Coronary artery (tissue), 2 donors: ENCODE measurements at regions not wholly inside any gene's neighbourhood (a gene's known extent, or its start where the extent isn't known, plus 50 kb on each side); places are given as distances from the start of the nearest gene placed in this dataset.
A peak's percentile ranks its signal among the peaks of the same experiment; 100 is the strongest.

ENCODE experiments used
- DNase-seq: peaks from one replicate; pipeline ENCODE4 v3.0.0-alpha.2; 2017; ENCODE audit warnings: low spot score
- H3K27ac ChIP-seq, 2 donors: fragments of 200-600 bp; sonication (generic); one replicate each; pipeline ENCODE4 v1.5.1; 2016 to 2019
- H3K4me3 ChIP-seq: fragments of 200-600 bp; sonication (generic); 2 replicates; pipeline ENCODE4 v1.5.1; 2016; ENCODE audit warnings: mild to moderate bottlenecking, moderate library complexity
- CTCF ChIP-seq: fragments of 200-600 bp; sonication (generic); IDR thresholded peaks from one replicate; pipeline ENCODE4 v1.5.1; 2019; ENCODE audit warnings: antibody characterized with exemption

- Histone ChIP-seq H3K4me3 (no peak overlapping the region), H3K27ac (peak overlapping the region; percentile 56 to 85)
- DNase-seq, result no peak
- TF ChIP-seq CTCF, result no peak
Measured at GRCh38 chr1:235918032-235918431, 51.3 kb upstream of the LYST start.

DNA sequence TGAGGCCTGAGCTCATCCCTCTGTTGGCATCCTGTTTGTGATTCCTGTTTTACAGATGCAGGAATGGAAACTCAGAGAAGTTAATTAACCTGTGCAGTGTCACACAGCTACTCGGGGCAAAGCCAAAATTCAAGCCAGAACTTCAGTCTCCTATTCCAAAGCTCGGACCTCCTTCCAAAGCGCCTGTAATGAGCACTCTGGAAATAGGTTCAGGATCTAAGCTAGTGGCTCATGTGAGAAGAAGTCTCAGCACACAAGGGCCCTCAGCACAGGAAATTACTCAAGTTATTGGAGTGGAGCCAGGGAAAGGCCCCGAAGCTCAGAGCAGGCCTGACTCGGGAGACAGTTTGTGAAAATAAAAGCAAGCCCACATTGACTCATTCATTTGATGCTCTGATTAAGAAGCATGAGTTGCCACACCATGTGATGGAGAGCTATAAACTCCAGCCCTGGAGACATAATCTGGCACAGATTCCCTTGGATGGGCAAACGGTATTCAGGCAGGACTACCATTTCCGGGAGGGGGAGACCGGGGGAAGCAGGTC lies 50.6 kb upstream of the LYST start:
- no peak for TF ChIP-seq CTCF
- no peak overlapping the region for H3K4me3 ChIP-seq
- peak; percentile 90 for DNase-seq
- H3K27ac ChIP-seq, result peak overlapping the region; percentile 85 to 86
